Heart left ventricle (tissue), 13 donors: ENCODE measurements at regions not wholly inside any gene's neighbourhood (a gene's known extent, or its start where the extent isn't known, plus 50 kb on each side); places are given as distances from the start of the nearest gene placed in this dataset.

ENCODE experiments used
- POLR2A ChIP-seq, 2 donors: fragments of 450-650 bp; IDR thresholded peaks; one replicate each; pipeline ENCODE4 v1.6.1; 2017; ENCODE audit warnings: antibody characterized with exemption in 2 of 2, mild to moderate bottlenecking in 2 of 2, moderate library complexity in 2 of 2
- TF ChIP-seq, protein P1 (sequence below), 12 donors: fragments of 200-600 bp; sonication (generic) in 4 of 12; IDR thresholded peaks; one replicate each; pipeline versions ENCODE4 v1.5.0 to v1.8.0; 2018 to 2022; ENCODE audit warnings: antibody characterized with exemption in 12 of 12, mild to moderate bottlenecking in 5 of 12
- donor health status: ischemic (EF 13 %, LVEDD 7.1; RV severe dilation, severe dysfunction).
- donor health status: DM: no; HTN: yes; CAD: no.
- donor health status: DM: no; HTN: no; CAD: no.
- donor health status: ischemic (EF 25% LVEDD 6.9; RV normal size, moderate dysfunction).
- donor health status: ischemic (EF 25% LVEDD 5.7; RV mildly dilated, moderate dysfunction).
- donor health status: ischemic (EF 35%, LVEDD 5.7; RV mildly dilated, moderate dysfunction).
- donor health status: nonischemic (EF 11% LVEDD 7.7; RV severe dilation, severe dysfunction).
- donor health status: DM: yes; HTN: yes; CAD: no.
- donor health status: PGD.
- donor health status: ischemic (EF 29% LVEDD 5.4; RV normal size, mild dysfunction).
- donor health status: nonischemic (EF 23%, LVEDD 6.1; RV moderate dilation, normal function).

DNA sequence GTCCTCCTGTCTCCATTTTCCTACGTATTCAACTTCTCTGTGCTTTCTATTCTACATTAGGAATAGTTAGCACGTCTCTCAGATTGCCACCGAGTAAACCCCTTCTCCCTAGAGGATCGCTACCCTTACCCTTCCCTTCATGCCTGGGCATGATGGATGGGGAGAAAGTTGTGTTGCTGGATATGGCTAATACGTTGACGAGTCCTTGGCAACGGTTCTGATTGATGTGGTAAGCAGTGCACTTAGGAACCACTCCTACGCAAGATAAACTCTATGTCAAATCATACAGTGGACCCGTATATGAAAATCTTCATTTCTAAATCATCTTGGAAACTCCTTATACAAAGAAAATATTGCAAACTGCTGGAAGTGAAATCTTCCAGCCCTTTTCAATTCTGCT, 224.5 kb downstream of the EFNB2 start:
- TF ChIP-seq, protein P1, sequence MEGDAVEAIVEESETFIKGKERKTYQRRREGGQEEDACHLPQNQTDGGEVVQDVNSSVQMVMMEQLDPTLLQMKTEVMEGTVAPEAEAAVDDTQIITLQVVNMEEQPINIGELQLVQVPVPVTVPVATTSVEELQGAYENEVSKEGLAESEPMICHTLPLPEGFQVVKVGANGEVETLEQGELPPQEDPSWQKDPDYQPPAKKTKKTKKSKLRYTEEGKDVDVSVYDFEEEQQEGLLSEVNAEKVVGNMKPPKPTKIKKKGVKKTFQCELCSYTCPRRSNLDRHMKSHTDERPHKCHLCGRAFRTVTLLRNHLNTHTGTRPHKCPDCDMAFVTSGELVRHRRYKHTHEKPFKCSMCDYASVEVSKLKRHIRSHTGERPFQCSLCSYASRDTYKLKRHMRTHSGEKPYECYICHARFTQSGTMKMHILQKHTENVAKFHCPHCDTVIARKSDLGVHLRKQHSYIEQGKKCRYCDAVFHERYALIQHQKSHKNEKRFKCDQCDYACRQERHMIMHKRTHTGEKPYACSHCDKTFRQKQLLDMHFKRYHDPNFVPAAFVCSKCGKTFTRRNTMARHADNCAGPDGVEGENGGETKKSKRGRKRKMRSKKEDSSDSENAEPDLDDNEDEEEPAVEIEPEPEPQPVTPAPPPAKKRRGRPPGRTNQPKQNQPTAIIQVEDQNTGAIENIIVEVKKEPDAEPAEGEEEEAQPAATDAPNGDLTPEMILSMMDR (IDR thresholded peaks at IDR 0.05) = no peak
- no peak for TF ChIP-seq POLR2A (IDR thresholded peaks at IDR 0.05)
